ENCODE measurements at regions not wholly inside any gene's neighbourhood (a gene's known extent, or its start where the extent isn't known, plus 50 kb on each side); places are given as distances from the start of the nearest gene placed in this dataset.
A peak's percentile ranks its signal among the peaks of the same experiment; 100 is the strongest.

DNA sequence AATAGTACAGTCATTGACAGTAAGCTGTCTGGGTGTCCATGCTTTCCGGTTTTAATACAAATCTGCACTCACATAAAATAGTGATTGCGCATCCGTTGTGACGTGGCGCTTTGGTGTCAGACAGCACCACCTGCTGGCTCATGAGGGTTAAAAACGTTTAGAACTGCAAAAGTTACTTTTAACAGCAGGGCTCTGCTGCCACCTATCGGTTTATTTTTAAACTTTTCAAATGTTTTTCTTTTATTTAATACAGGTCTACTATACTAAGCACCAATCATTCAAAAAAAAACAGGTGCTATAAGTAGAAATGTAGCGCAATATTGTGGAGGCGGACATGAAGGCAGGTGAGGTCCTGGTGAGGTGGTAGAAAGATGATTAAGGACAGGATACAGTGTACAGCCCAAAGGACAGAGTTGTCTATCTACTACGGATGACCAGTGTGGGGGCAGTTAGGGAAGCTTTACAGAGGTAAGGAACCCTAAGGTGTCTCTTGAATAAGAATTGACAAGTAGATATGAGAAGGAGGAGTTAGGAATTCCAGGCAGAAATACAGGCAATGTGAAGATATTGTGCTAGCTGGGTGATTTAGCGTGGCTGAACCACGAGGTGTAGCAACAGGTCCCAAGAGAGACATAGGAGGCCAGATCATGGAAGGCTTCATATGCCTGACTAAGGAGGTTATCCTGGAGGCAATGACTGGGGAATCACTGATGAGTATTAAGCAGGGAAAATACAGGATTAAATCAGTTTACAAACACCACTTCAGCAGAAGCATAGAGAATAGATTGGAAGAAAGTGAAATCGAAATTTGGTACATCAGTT lies 91.5 kb upstream of the PRB2 start:
- no peaks in the 10 kb centered on the region for H3K4me1 ChIP-seq (ENCODE audit: control insufficient read depth, extremely low read depth, insufficient read depth, low read length)
- H3K79me2 ChIP-seq (ENCODE audit: control insufficient read depth, insufficient read depth, low read length) = no peaks in the 10 kb centered on the region
- H2AFZ ChIP-seq (ENCODE audit: low read length) = no peak overlapping the region
- no peaks in the 10 kb centered on the region for H3K36me3 ChIP-seq (ENCODE audit: control insufficient read depth, insufficient read depth, low read length)
- H3K27me3 ChIP-seq (ENCODE audit: control insufficient read depth, insufficient read depth, low read length) = no peaks in the 10 kb centered on the region
- DNase-seq (ENCODE audit: low read depth in 2 of 2) = peak; percentile 77 to 87
- no peaks in the 10 kb centered on the region for H3K9me3 ChIP-seq (ENCODE audit: control insufficient read depth, insufficient read depth, low read depth, low read length)
- H3K4me3 ChIP-seq (replicated peaks in 1 of 4; ENCODE audit: control extremely low read depth in 1 of 4, insufficient read depth in 1 of 4, low read depth in 3 of 4, low read length in 4 of 4) = no peak overlapping the region
- no peak overlapping the region for H3K9ac ChIP-seq (ENCODE audit: insufficient read depth, low read length)
- no peak overlapping the region for H3K27ac ChIP-seq (ENCODE audit: insufficient read depth, low read length)
- TF ChIP-seq EZH2 (IDR thresholded peaks at IDR 0.05; ENCODE audit: low read length, missing control alignments) = no peak
- TF ChIP-seq, protein P1, sequence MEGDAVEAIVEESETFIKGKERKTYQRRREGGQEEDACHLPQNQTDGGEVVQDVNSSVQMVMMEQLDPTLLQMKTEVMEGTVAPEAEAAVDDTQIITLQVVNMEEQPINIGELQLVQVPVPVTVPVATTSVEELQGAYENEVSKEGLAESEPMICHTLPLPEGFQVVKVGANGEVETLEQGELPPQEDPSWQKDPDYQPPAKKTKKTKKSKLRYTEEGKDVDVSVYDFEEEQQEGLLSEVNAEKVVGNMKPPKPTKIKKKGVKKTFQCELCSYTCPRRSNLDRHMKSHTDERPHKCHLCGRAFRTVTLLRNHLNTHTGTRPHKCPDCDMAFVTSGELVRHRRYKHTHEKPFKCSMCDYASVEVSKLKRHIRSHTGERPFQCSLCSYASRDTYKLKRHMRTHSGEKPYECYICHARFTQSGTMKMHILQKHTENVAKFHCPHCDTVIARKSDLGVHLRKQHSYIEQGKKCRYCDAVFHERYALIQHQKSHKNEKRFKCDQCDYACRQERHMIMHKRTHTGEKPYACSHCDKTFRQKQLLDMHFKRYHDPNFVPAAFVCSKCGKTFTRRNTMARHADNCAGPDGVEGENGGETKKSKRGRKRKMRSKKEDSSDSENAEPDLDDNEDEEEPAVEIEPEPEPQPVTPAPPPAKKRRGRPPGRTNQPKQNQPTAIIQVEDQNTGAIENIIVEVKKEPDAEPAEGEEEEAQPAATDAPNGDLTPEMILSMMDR (conservative IDR thresholded peaks at IDR 0.05 in 1 of 2, IDR thresholded peaks at IDR 0.05 in 1 of 2; ENCODE audit: low read depth in 1 of 2, low read length in 2 of 2) = peak; percentile 95
- no peaks in the 10 kb centered on the region for H4K20me1 ChIP-seq (ENCODE audit: control insufficient read depth, extremely low read depth, insufficient read depth, low read length)
- no peak overlapping the region for H3K4me2 ChIP-seq (ENCODE audit: extremely low read depth, insufficient read depth, low read length)

DNA sequence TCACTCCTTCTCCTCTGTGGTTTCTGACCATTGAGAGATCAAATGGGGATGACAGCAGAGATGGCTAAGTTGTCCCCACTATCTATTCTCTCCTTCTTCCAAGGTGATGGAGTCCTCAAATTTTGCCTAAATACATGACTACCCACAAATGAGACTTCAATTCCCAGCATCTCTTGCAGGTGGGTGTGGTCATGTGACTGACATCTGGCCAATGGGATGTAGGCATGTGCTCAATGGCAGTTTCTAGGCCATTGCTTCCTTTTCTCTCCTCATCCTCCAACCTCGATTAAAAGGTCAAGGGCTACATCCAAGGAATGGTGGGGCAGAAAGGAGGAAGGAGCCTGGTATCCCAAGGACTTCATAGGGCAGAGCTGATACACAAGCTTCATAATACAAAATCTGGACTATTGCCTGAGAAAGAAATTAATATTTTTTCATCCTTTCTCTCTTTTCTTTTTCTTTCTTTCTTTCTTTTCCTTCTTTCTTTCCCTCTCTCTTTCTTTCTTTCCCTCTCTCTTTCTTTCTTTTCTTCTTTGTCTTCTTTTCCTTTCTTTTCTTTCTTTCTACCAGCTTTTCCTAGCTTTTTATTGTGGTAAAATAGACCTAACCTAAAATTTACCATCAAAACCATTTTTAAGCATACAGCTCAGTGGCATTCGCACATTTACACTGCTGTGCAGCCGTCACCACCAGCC lies 100.9 kb upstream of the PRB2 start:
- Histone ChIP-seq H3K36me3 (ENCODE audit: control insufficient read depth, insufficient read depth, low read length) (no peaks in the 10 kb centered on the region), H3K4me3 (replicated peaks in 1 of 4; ENCODE audit: control extremely low read depth in 1 of 4, insufficient read depth in 1 of 4, low read depth in 3 of 4, low read length in 4 of 4) (no peak overlapping the region), H3K9me3 (ENCODE audit: control insufficient read depth, insufficient read depth, low read depth, low read length) (no peaks in the 10 kb centered on the region), H4K20me1 (ENCODE audit: control insufficient read depth, extremely low read depth, insufficient read depth, low read length) (no peaks in the 10 kb centered on the region), H3K9ac (ENCODE audit: insufficient read depth, low read length) (no peak overlapping the region), H3K27ac (ENCODE audit: insufficient read depth, low read length) (no peak overlapping the region), H3K4me1 (ENCODE audit: control insufficient read depth, extremely low read depth, insufficient read depth, low read length) (no peaks in the 10 kb centered on the region), H3K27me3 (ENCODE audit: control insufficient read depth, insufficient read depth, low read length) (no peaks in the 10 kb centered on the region), H3K79me2 (ENCODE audit: control insufficient read depth, insufficient read depth, low read length) (no peaks in the 10 kb centered on the region), H3K4me2 (ENCODE audit: extremely low read depth, insufficient read depth, low read length) (no peak overlapping the region), H2AFZ (ENCODE audit: low read length) (no peak overlapping the region)
- TF ChIP-seq EZH2 (IDR thresholded peaks at IDR 0.05; ENCODE audit: low read length, missing control alignments) = no peak
- TF ChIP-seq, protein P1 (conservative IDR thresholded peaks at IDR 0.05 in 1 of 2, IDR thresholded peaks at IDR 0.05 in 1 of 2; ENCODE audit: low read depth in 1 of 2, low read length in 2 of 2) = no peak
- no peak for DNase-seq (ENCODE audit: low read depth in 2 of 2)

DNA sequence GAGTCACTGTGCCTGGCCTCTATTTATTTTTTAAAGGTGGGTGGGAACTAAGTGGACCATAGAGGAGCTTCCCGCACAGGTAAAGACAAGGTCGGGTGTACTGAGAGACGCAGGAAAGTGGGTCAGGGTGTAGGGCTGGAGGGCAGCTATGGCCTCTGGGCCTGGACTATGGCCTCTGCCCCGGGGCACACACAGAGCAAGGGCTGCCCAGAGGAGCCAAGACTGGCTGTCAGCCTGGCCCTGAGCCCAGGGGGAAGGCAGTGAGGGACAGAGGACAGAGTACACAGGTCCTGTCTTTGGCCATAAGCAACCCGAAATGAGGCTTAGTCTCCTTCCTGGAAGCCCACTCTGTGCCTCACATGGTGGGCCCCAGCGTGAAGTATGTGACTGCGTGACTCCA lies 102.1 kb upstream of the PRB2 start:
- Histone ChIP-seq H3K27me3 (ENCODE audit: control insufficient read depth, insufficient read depth, low read length) (no peaks in the 10 kb centered on the region), H3K9me3 (ENCODE audit: control insufficient read depth, insufficient read depth, low read depth, low read length) (no peaks in the 10 kb centered on the region), H3K4me2 (ENCODE audit: extremely low read depth, insufficient read depth, low read length) (no peak overlapping the region), H3K9ac (ENCODE audit: insufficient read depth, low read length) (no peak overlapping the region), H3K79me2 (ENCODE audit: control insufficient read depth, insufficient read depth, low read length) (no peaks in the 10 kb centered on the region), H3K36me3 (ENCODE audit: control insufficient read depth, insufficient read depth, low read length) (no peaks in the 10 kb centered on the region), H2AFZ (ENCODE audit: low read length) (no peak overlapping the region), H4K20me1 (ENCODE audit: control insufficient read depth, extremely low read depth, insufficient read depth, low read length) (no peaks in the 10 kb centered on the region), H3K4me1 (ENCODE audit: control insufficient read depth, extremely low read depth, insufficient read depth, low read length) (no peaks in the 10 kb centered on the region), H3K4me3 (replicated peaks in 1 of 4; ENCODE audit: control extremely low read depth in 1 of 4, insufficient read depth in 1 of 4, low read depth in 3 of 4, low read length in 4 of 4) (no peak overlapping the region), H3K27ac (ENCODE audit: insufficient read depth, low read length) (no peak overlapping the region)
- no peak for DNase-seq (ENCODE audit: low read depth in 2 of 2)
- no peak for TF ChIP-seq EZH2 (IDR thresholded peaks at IDR 0.05; ENCODE audit: low read length, missing control alignments)
- TF ChIP-seq, protein P1 (conservative IDR thresholded peaks at IDR 0.05 in 1 of 2, IDR thresholded peaks at IDR 0.05 in 1 of 2; ENCODE audit: low read depth in 1 of 2, low read length in 2 of 2) = no peak
